ENCODE measurements at regions not wholly inside any gene's neighbourhood (a gene's known extent, or its start where the extent isn't known, plus 50 kb on each side); places are given as distances from the start of the nearest gene placed in this dataset.
"Not testable (repeated sequence)": the region's sequence is repeated elsewhere in the genome, so short reads cannot be mapped to it uniquely, and the experiment has no call there.

DNA sequence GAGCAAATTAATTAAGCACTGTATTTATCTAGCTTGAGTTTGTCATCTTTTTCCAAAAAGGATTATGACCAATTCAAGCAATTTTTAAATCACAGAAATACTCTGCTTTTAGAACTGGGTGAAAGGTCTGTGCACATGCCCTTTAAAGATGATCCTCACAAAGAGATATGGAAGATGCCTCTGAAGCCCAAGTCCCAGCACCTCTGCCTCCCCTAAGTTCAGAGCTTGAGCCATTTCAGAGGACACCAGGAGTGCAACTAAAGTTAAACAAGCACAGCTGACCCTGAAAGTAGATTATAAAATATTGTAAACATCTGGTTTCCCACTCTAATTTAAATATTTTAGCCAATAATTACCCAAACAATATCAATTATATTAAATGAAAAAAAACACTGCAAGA lies 139.5 kb upstream of the BEND6 start:
- Mint-ChIP-seq H3K9me3 (no peaks in the 10 kb centered on the region), H3K27ac (no peak overlapping the region), H3K4me3 (no peak overlapping the region), H3K4me1 (no peaks in the 10 kb centered on the region), H3K27me3 (no peaks in the 10 kb centered on the region), H3K36me3 (ENCODE audit: low read depth) (no peaks in the 10 kb centered on the region)
- CTCF ChIA-PET = no interaction called here
- TF ChIP-seq, protein P1, sequence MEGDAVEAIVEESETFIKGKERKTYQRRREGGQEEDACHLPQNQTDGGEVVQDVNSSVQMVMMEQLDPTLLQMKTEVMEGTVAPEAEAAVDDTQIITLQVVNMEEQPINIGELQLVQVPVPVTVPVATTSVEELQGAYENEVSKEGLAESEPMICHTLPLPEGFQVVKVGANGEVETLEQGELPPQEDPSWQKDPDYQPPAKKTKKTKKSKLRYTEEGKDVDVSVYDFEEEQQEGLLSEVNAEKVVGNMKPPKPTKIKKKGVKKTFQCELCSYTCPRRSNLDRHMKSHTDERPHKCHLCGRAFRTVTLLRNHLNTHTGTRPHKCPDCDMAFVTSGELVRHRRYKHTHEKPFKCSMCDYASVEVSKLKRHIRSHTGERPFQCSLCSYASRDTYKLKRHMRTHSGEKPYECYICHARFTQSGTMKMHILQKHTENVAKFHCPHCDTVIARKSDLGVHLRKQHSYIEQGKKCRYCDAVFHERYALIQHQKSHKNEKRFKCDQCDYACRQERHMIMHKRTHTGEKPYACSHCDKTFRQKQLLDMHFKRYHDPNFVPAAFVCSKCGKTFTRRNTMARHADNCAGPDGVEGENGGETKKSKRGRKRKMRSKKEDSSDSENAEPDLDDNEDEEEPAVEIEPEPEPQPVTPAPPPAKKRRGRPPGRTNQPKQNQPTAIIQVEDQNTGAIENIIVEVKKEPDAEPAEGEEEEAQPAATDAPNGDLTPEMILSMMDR (IDR thresholded peaks at IDR 0.05) = no peak
- POLR2A ChIA-PET = no interaction called here
- ATAC-seq (ENCODE audit: low read depth) (no peak), DNase-seq (no peak)
- intact Hi-C loops (cut with micrococcal nuclease) = no loop called here

DNA sequence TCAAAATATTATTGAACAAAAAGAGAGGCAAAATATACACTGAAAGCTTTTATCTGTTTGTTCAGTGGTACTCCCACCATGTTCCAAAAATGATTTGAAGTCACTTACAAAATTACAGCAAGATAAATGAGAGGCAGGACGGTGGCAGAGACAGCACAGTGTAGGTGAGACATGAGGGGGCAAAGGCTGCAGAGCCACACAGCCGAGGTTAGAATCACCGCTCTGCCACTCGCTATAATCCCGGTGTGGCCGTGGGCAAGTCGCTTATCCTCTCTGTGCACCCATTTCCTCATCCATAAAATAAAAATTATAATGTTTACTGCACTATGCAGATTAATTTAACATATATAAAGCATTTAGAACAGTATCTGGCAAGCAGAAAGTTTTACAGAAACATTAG lies 140.1 kb upstream of the BEND6 start:
- no peak for ATAC-seq (ENCODE audit: low read depth)
- no peak overlapping the region for H3K4me3 Mint-ChIP-seq

DNA sequence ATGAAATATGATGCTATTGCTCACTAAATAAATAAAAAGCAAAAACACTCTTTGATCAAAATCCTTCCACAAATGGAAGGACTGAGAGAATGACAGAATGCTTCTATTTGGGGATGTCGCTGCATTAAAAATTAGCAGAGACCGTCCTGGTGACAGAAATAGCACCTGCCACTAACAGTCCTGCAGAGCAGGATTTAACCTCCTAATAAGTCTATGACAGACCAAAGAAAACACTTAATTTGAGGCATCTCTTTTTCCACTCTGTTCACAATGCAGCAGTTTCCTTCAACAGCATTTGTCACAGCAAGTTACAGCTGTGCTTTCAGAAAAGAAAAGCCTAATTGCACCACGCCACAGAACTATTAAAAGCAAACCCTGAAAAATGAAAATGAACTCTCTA lies 140.6 kb upstream of the BEND6 start:
- H3K4me3 Mint-ChIP-seq = no peak overlapping the region
- DNase-seq = no peak
- ChIA-PET POLR2A (no interaction called here), CTCF (no interaction called here)
- intact Hi-C loops (cut with micrococcal nuclease) = no loop called here
- no peak for ATAC-seq (ENCODE audit: low read depth)
- H3K36me3 Mint-ChIP-seq (ENCODE audit: low read depth) = no peaks in the 10 kb centered on the region
- no peak overlapping the region for H3K27ac Mint-ChIP-seq
- no peaks in the 10 kb centered on the region for H3K4me1 Mint-ChIP-seq
- TF ChIP-seq, protein P1 (IDR thresholded peaks at IDR 0.05) = no peak
- no peaks in the 10 kb centered on the region for H3K9me3 Mint-ChIP-seq
- H3K27me3 Mint-ChIP-seq = no peaks in the 10 kb centered on the region

More for the DNA sequence above, 140.1 kb upstream of the BEND6 start:
- Mint-ChIP-seq H3K9me3 (no peaks in the 10 kb centered on the region), H3K27me3 (no peaks in the 10 kb centered on the region), H3K4me1 (no peaks in the 10 kb centered on the region), H3K27ac (no peak overlapping the region), H3K36me3 (ENCODE audit: low read depth) (no peaks in the 10 kb centered on the region)
- intact Hi-C loops (cut with micrococcal nuclease) = no loop called here
- ChIA-PET CTCF (no interaction called here), POLR2A (no interaction called here)
- TF ChIP-seq, protein P1 (IDR thresholded peaks at IDR 0.05) = no peak
- DNase-seq = no peak

DNA sequence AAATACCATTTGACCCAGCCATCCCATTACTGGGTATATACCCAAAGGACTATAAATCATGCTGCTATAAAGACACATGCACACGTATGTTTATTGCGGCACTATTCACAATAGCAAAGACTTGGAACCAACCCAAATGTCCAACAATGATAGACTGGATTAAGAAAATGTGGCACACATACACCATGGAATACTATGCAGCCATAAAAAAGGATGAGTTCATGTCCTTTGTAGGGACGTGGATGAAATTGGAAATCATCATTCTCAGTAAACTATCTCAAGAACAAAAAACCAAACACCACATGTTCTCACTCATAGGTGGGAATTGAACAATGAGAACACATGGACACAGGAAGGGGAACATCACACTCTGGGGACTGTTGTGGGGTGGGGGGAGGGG lies 142.1 kb upstream of the BEND6 start:
- H3K4me3 Mint-ChIP-seq; H3K36me3 Mint-ChIP-seq (ENCODE audit: low read depth); POLR2A ChIA-PET; CTCF ChIA-PET; H3K9me3 Mint-ChIP-seq; DNase-seq; H3K4me1 Mint-ChIP-seq; H3K27ac Mint-ChIP-seq; H3K27me3 Mint-ChIP-seq; intact Hi-C loops (cut with micrococcal nuclease); ATAC-seq (ENCODE audit: low read depth): not testable (repeated sequence)

DNA sequence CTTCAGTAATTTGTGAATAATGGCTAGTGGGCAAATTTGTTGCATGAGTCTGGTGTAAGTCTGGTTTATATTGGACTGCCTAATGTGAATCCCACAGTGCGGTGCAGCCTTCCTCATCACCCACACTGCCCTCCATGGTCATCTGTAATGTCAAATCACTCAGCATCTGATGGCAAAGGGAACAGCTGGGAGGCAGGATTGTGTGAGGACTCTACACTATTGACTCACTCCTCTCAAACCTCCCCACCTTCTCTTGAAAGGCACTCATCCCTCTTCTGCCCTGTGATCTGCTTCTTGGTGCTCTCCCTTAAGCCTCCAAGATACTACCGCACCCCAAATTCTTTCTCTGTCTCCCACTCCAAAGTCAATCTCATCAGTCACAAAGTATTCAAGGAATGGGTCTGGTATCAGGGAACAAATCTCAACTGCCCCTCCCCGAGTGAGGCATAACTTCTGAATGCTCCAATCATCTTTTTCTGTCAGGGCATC lies 146.0 kb upstream of the BEND6 start:
- intact Hi-C loops (cut with micrococcal nuclease) = no loop called here
- no peak for DNase-seq
- CTCF ChIA-PET = no interaction called here
- Mint-ChIP-seq H3K36me3 (ENCODE audit: low read depth) (no peaks in the 10 kb centered on the region), H3K27me3 (no peaks in the 10 kb centered on the region), H3K4me3 (no peak overlapping the region), H3K27ac (no peak overlapping the region), H3K9me3 (no peaks in the 10 kb centered on the region), H3K4me1 (no peaks in the 10 kb centered on the region)
- TF ChIP-seq, protein P1 (IDR thresholded peaks at IDR 0.05) = no peak
- ATAC-seq (ENCODE audit: low read depth) = no peak
- POLR2A ChIA-PET = no interaction called here

DNA sequence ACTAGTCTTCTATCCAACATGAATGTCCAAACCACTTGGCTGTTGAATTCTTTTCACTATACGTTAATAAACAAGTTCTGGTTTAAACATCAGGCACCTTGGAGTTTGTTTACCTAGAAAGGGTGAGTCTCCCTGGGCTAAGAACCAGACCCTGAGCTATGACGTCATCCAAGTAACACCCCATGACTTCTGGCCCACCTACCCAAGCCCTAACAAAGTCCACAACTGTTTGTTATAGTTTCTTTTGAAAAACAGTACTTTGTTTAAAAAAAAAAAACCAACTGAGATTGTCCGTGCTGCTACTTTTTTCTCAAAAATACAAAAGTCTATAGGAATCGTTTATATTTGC lies 146.9 kb upstream of the BEND6 start:
- H3K27ac Mint-ChIP-seq = no peak overlapping the region
- no peaks in the 10 kb centered on the region for H3K9me3 Mint-ChIP-seq
- POLR2A ChIA-PET = no interaction called here
- intact Hi-C loops (cut with micrococcal nuclease) = no loop called here
- DNase-seq (no peak), ATAC-seq (ENCODE audit: low read depth) (no peak)
- CTCF ChIA-PET = no interaction called here
- H3K4me1 Mint-ChIP-seq = no peaks in the 10 kb centered on the region
- TF ChIP-seq, protein P1 (IDR thresholded peaks at IDR 0.05) = no peak
- H3K4me3 Mint-ChIP-seq = no peak overlapping the region
- H3K36me3 Mint-ChIP-seq (ENCODE audit: low read depth) = no peaks in the 10 kb centered on the region
- H3K27me3 Mint-ChIP-seq = no peaks in the 10 kb centered on the region
